CD4-positive, alpha-beta T cell treated with Interleukin-10 for 1 hour (primary cell): ENCODE measurements at regions not wholly inside any gene's neighbourhood (a gene's known extent, or its start where the extent isn't known, plus 50 kb on each side); places are given as distances from the start of the nearest gene placed in this dataset.
A peak's percentile ranks its signal among the peaks of the same experiment; 100 is the strongest.
"Not testable (repeated sequence)": the region's sequence is repeated elsewhere in the genome, so short reads cannot be mapped to it uniquely, and the experiment has no call there.

ENCODE experiments used
- DNase-seq: peaks from one replicate; pipeline ENCODE4 v3.0.0-alpha.2; 2020

GRCh38 chr12:9543341-9543740 is 64.4 kb downstream of the KLRB1 start:
- not testable (repeated sequence) for DNase-seq

- not testable (repeated sequence) for DNase-seq
Observed at GRCh38 chr12:9542827-9543226, 64.9 kb downstream of the KLRB1 start.

GRCh38 chr12:9515925-9516324 is 91.8 kb downstream of the KLRB1 start:
- DNase-seq, result not testable (repeated sequence)

- not testable (repeated sequence) for DNase-seq
Observed at GRCh38 chr12:9512695-9513094, 95.0 kb downstream of the KLRB1 start.

GRCh38 chr12:9510392-9511011 is 97.2 kb downstream of the KLRB1 start:
- not testable (repeated sequence) for DNase-seq

GRCh38 chr12:9509464-9510161 is 98.1 kb downstream of the KLRB1 start:
- no peak for DNase-seq

- DNase-seq, result no peak
Observed at GRCh38 chr12:9506746-9507145, 101.0 kb downstream of the KLRB1 start.

- DNase-seq, result not testable (repeated sequence)
Observed at GRCh38 chr12:9503384-9503783, 104.3 kb downstream of the KLRB1 start.

GRCh38 chr12:9502845-9503244 is 104.9 kb downstream of the KLRB1 start:
- not testable (repeated sequence) for DNase-seq

GRCh38 chr12:9493325-9493724 is 114.4 kb downstream of the KLRB1 start:
- not testable (repeated sequence) for DNase-seq

- DNase-seq, result not testable (repeated sequence)
Observed at GRCh38 chr12:9481289-9481688, 126.4 kb downstream of the KLRB1 start.

GRCh38 chr12:9474197-9474596 is 133.5 kb downstream of the KLRB1 start:
- DNase-seq, result not testable (repeated sequence)

- DNase-seq, result not testable (repeated sequence)
Observed at GRCh38 chr12:9473638-9474037, 134.1 kb downstream of the KLRB1 start.

GRCh38 chr12:9471501-9471900 is 136.2 kb downstream of the KLRB1 start:
- not testable (repeated sequence) for DNase-seq

GRCh38 chr12:9470367-9470766 is 137.3 kb downstream of the KLRB1 start:
- not testable (repeated sequence) for DNase-seq

GRCh38 chr12:9469956-9470355 is 137.8 kb downstream of the KLRB1 start:
- DNase-seq, result not testable (repeated sequence)

GRCh38 chr12:9469463-9469862 is 138.3 kb downstream of the KLRB1 start:
- DNase-seq, result not testable (repeated sequence)

- DNase-seq, result peak; percentile 53
Observed at GRCh38 chr12:9468998-9469397, 138.7 kb downstream of the KLRB1 start.

GRCh38 chr12:9468144-9468543 is 139.6 kb downstream of the KLRB1 start:
- DNase-seq, result peak; percentile 50

- DNase-seq, result no peak
Observed at GRCh38 chr12:9464408-9464807, 143.3 kb downstream of the KLRB1 start.

- DNase-seq, result not testable (repeated sequence)
Observed at GRCh38 chr12:9455516-9455915, 152.2 kb downstream of the KLRB1 start.

GRCh38 chr12:9454021-9454420 is 153.7 kb downstream of the KLRB1 start:
- DNase-seq, result not testable (repeated sequence)

- DNase-seq, result peak; percentile 45
Observed at GRCh38 chr12:9450127-9450567, 157.6 kb downstream of the KLRB1 start.

- not testable (repeated sequence) for DNase-seq
Observed at GRCh38 chr12:9449657-9450126, 158.0 kb downstream of the KLRB1 start.
